Aorta (tissue), 5 donors: ENCODE measurements at regions not wholly inside any gene's neighbourhood (a gene's known extent, or its start where the extent isn't known, plus 50 kb on each side); places are given as distances from the start of the nearest gene placed in this dataset.

Experiments used
- ATAC-seq: fragments of 200-7000 bp; cut with Tn5 transposase; one replicate; pipeline ENCODE4 v1.9.1; 2022; ENCODE audit warnings: moderate library complexity; ENCODE audit not compliant: low FRiP score
- DNase-seq, 2 donors: peaks; one replicate each; pipeline ENCODE4 v3.0.0-alpha.2; 2020
- H3K27ac ChIP-seq, 2 donors: one replicate each; pipeline ENCODE4 v1.5.1; 2013; ENCODE audit warnings: low read length in 2 of 2, mild to moderate bottlenecking in 2 of 2, moderate library complexity in 2 of 2, control low read depth in 1 of 2, inconsistent platforms in 1 of 2, low read depth in 1 of 2
- H3K27me3 ChIP-seq, 2 donors: one replicate each; pipeline ENCODE4 v1.6.1; 2013; ENCODE audit warnings: control low read depth in 1 of 2, low read length in 1 of 2, mild to moderate bottlenecking in 1 of 2, moderate library complexity in 1 of 2; ENCODE audit not compliant: insufficient read depth in 2 of 2, control insufficient read depth in 1 of 2
- H3K36me3 ChIP-seq, 2 donors: one replicate each; pipeline ENCODE4 v1.6.1; 2013; ENCODE audit warnings: control low read depth in 1 of 2, low read length in 1 of 2, mild to moderate bottlenecking in 1 of 2; ENCODE audit not compliant: insufficient read depth in 2 of 2, control insufficient read depth in 1 of 2
- H3K4me1 ChIP-seq, 2 donors: one replicate each; pipeline ENCODE4 v1.6.1; 2013; ENCODE audit warnings: low read length in 2 of 2, control low read depth in 1 of 2, mild to moderate bottlenecking in 1 of 2, moderate library complexity in 1 of 2; ENCODE audit not compliant: insufficient read depth in 2 of 2, control insufficient read depth in 1 of 2
- H3K4me3 ChIP-seq, 2 donors: one replicate each; pipeline ENCODE4 v1.5.1; 2013; ENCODE audit warnings: low read length in 2 of 2, control low read depth in 1 of 2, mild to moderate bottlenecking in 1 of 2
- H3K9me3 ChIP-seq: one replicate; pipeline ENCODE4 v1.6.1; 2013; ENCODE audit warnings: mild to moderate bottlenecking, low read length; ENCODE audit not compliant: control insufficient read depth
- WGBS, 2 donors: extraction: QIAGEN DNeasy Blood & Tissue Kit; methylation state at CpG; one replicate each; pipeline ENCODE4 v1.1.7; 2013; 5-methylcytosine and 5-hydroxymethylcytosine counted together
- intact Hi-C, 2 donors: fragments of 100-400 bp; cut with DNase I; formaldehyde crosslinking; loops; one replicate each; pipeline versions ENCODE4 v1.14.2 to v1.15.0; 2022
- donor health status: healthy with polysubstance abuse.
- donor health status: Bipolar disorder and iron deficiency.
- donor health status: DM: no; HTN: no; CAD: no.
- donor health status: DM: no; HTN: no; CAD: no.
- donor health status: DM: yes; HTN: yes; CAD: no.

- Histone ChIP-seq H3K9me3 (no peaks in the 10 kb centered on the region), H3K27ac (no peak overlapping the region), H3K27me3 (no peaks in the 10 kb centered on the region), H3K4me1 (no peaks in the 10 kb centered on the region), H3K36me3 (no peaks in the 10 kb centered on the region), H3K4me3 (no peak overlapping the region)
- no peak for DNase-seq
- intact Hi-C loops, result no loop called here
- ATAC-seq, result no peak
- 40 to 46% methylated on average over 5 of the region's 5 CpGs for whole genome bisulfite sequencing, 2 donors
These were observed 553.6 kb downstream of the BUD13 start for GRCh38 chr11:116219171-116219635.

- no peak for ATAC-seq
- no peaks in the 10 kb centered on the region for H3K27me3 ChIP-seq
- no peaks in the 10 kb centered on the region for H3K9me3 ChIP-seq
- no peaks in the 10 kb centered on the region for H3K36me3 ChIP-seq
- no peak overlapping the region for H3K4me3 ChIP-seq
- no peaks in the 10 kb centered on the region for H3K4me1 ChIP-seq
- DNase-seq, result no peak
- intact Hi-C loops, result no loop called here
- WGBS, 2 donors, result 84% methylated on average over 1 of the region's 1 CpG
- H3K27ac ChIP-seq, result no peak overlapping the region
These were observed 555.3 kb downstream of the BUD13 start for GRCh38 chr11:116217441-116217840.

GRCh38 chr11:116217006-116217405 lies 555.8 kb downstream of the BUD13 start:
- DNase-seq (no peak), ATAC-seq (no peak)
- WGBS, 2 donors, result 5 to 38% methylated on average over 6 of the region's 6 CpGs
- H3K27ac ChIP-seq, result no peak overlapping the region
- no peak overlapping the region for H3K4me3 ChIP-seq
- H3K36me3 ChIP-seq, result no peaks in the 10 kb centered on the region
- intact Hi-C loops, result no loop called here
- H3K27me3 ChIP-seq, result no peaks in the 10 kb centered on the region
- no peaks in the 10 kb centered on the region for H3K4me1 ChIP-seq
- no peaks in the 10 kb centered on the region for H3K9me3 ChIP-seq

GRCh38 chr11:116215471-116216113 lies 557.2 kb downstream of the BUD13 start:
- intact Hi-C loops, result no loop called here
- DNase-seq, result no peak

GRCh38 chr11:116211147-116211546 lies 561.6 kb downstream of the BUD13 start:
- no peak for ATAC-seq
- Histone ChIP-seq H3K27ac (no peak overlapping the region), H3K4me1 (no peaks in the 10 kb centered on the region), H3K9me3 (no peaks in the 10 kb centered on the region), H3K4me3 (no peak overlapping the region), H3K36me3 (no peaks in the 10 kb centered on the region), H3K27me3 (no peaks in the 10 kb centered on the region)
- intact Hi-C loops, result no loop called here
- DNase-seq, result no peak
- WGBS, 2 donors, result 62 to 66% methylated on average over 6 of the region's 6 CpGs

More at GRCh38 chr11:116215471-116216113, 557.2 kb downstream of the BUD13 start:
- Histone ChIP-seq H3K9me3 (no peaks in the 10 kb centered on the region), H3K4me3 (no peak overlapping the region), H3K4me1 (no peaks in the 10 kb centered on the region), H3K36me3 (no peaks in the 10 kb centered on the region), H3K27ac (no peak overlapping the region), H3K27me3 (no peaks in the 10 kb centered on the region)
- 81 to 83% methylated on average over 4 of the region's 4 CpGs for WGBS, 2 donors
- no peak for ATAC-seq

- Histone ChIP-seq H3K9me3 (no peaks in the 10 kb centered on the region), H3K27me3 (no peaks in the 10 kb centered on the region), H3K4me1 (no peaks in the 10 kb centered on the region), H3K4me3 (no peak overlapping the region), H3K36me3 (no peaks in the 10 kb centered on the region), H3K27ac (no peak overlapping the region)
- no peak for DNase-seq
- intact Hi-C loops, result no loop called here
- 80% methylated on average over 6 of the region's 6 CpGs for WGBS, 2 donors
- ATAC-seq, result no peak
These were observed 562.1 kb downstream of the BUD13 start for GRCh38 chr11:116210663-116211062.

GRCh38 chr11:116209255-116209654 lies 563.5 kb downstream of the BUD13 start:
- ATAC-seq, result no peak
- H3K4me3 ChIP-seq, result no peak overlapping the region
- no peak for DNase-seq
- WGBS, 2 donors, result 81 to 83% methylated on average over 1 of the region's 1 CpG
- no peak overlapping the region for H3K27ac ChIP-seq
- no peaks in the 10 kb centered on the region for H3K9me3 ChIP-seq
- H3K36me3 ChIP-seq, result no peaks in the 10 kb centered on the region
- no peaks in the 10 kb centered on the region for H3K27me3 ChIP-seq
- no peaks in the 10 kb centered on the region for H3K4me1 ChIP-seq
- intact Hi-C loops, result no loop called here

GRCh38 chr11:116207421-116208141 lies 565.2 kb downstream of the BUD13 start:
- WGBS, 2 donors, result 50 to 54% methylated on average over 18 of the region's 18 CpGs
- no peaks in the 10 kb centered on the region for H3K9me3 ChIP-seq
- DNase-seq, result no peak
- H3K4me1 ChIP-seq, result no peaks in the 10 kb centered on the region
- no peak for ATAC-seq
- H3K27me3 ChIP-seq, result no peaks in the 10 kb centered on the region
- H3K4me3 ChIP-seq, result no peak overlapping the region
- H3K27ac ChIP-seq, result no peak overlapping the region
- intact Hi-C loops, result no loop called here
- no peaks in the 10 kb centered on the region for H3K36me3 ChIP-seq

- WGBS, 2 donors, result 64 to 71% methylated on average over 2 of the region's 2 CpGs
- no peak for ATAC-seq
- intact Hi-C loops, result no loop called here
These were observed 565.8 kb downstream of the BUD13 start for GRCh38 chr11:116207019-116207418.

More at GRCh38 chr11:116207019-116207418, 565.8 kb downstream of the BUD13 start:
- Histone ChIP-seq H3K4me3 (no peak overlapping the region), H3K36me3 (no peaks in the 10 kb centered on the region), H3K27me3 (no peaks in the 10 kb centered on the region), H3K9me3 (no peaks in the 10 kb centered on the region), H3K27ac (no peak overlapping the region), H3K4me1 (no peaks in the 10 kb centered on the region)
- DNase-seq, result no peak
